ENCODE measurements at regions not wholly inside any gene's neighbourhood (a gene's known extent, or its start where the extent isn't known, plus 50 kb on each side); places are given as distances from the start of the nearest gene placed in this dataset.

GRCh38 chr9:109843641-109844040 is 63.6 kb downstream of the PALM2AKAP2 start:
- Histone ChIP-seq H2AFZ (ENCODE audit: low read length) (no peak overlapping the region), H3K4me1 (ENCODE audit: insufficient read depth, low read length) (no peaks in the 10 kb centered on the region), H3K27ac (ENCODE audit: extremely low read length, insufficient read depth, low read length) (no peak overlapping the region), H3K4me3 (replicated peaks in 1 of 3; ENCODE audit: insufficient read depth in 1 of 3, low read depth in 2 of 3, low read length in 3 of 3) (no peak overlapping the region), H3K36me3 (replicated peaks in 1 of 2; ENCODE audit: control insufficient read depth in 1 of 2, insufficient read depth in 2 of 2, low read length in 2 of 2) (no peaks in the 10 kb centered on the region), H3K4me2 (ENCODE audit: low read depth, low read length) (no peak overlapping the region), H3K27me3 (ENCODE audit: control insufficient read depth in 1 of 2, insufficient read depth in 2 of 2, low read length in 2 of 2) (no peaks in the 10 kb centered on the region), H3K79me2 (ENCODE audit: insufficient read depth, low read length) (no peaks in the 10 kb centered on the region), H3K9ac (ENCODE audit: insufficient read depth, low read depth, low read length) (no peak overlapping the region), H4K20me1 (ENCODE audit: insufficient read depth, low read length) (no peaks in the 10 kb centered on the region), H3K9me3 (ENCODE audit: low read length) (no peaks in the 10 kb centered on the region)
- in situ Hi-C loops (cut with HindIII; ENCODE audit: extremely low pct_ligation_motif_present, low pct_unique_long_range_greater_than_20kb) (no loop called here), intact Hi-C loops (cut with micrococcal nuclease; ENCODE audit: unreplicated experiment) (no loop called here)
- 45% methylated on average over 11 of the region's 11 CpGs for WGBS (ENCODE audit: low lambda C conversion rate)
- POLR2A ChIA-PET: no interaction called here
- DNase-seq (ENCODE audit: low spot score) (no peak), FAIRE-seq (no peak), ATAC-seq (no peak)
- BruUV-seq (replicated peaks): no TSS peak
- TF ChIP-seq ZBTB38 (CRISPR knock-in tag; IDR thresholded peaks at IDR 0.05): no peak
- TF ChIP-seq ATF7-NPFF (CRISPR knock-in tag; IDR thresholded peaks at IDR 0.05; ENCODE audit: low read depth): no peak
- no peak for TF ChIP-seq ZNF441 (CRISPR knock-in tag; IDR thresholded peaks at IDR 0.05; ENCODE audit: borderline replicate concordance)
- TF ChIP-seq CTCF (CRISPR knock-in tag; IDR thresholded peaks at IDR 0.05): no peak
- no peak for TF ChIP-seq KMT2B (CRISPR knock-in tag; IDR thresholded peaks at IDR 0.05)
- no peak for TF ChIP-seq ZNF292 (CRISPR knock-in tag; IDR thresholded peaks at IDR 0.05; ENCODE audit: borderline replicate concordance, low read depth)
- TF ChIP-seq, protein P1, sequence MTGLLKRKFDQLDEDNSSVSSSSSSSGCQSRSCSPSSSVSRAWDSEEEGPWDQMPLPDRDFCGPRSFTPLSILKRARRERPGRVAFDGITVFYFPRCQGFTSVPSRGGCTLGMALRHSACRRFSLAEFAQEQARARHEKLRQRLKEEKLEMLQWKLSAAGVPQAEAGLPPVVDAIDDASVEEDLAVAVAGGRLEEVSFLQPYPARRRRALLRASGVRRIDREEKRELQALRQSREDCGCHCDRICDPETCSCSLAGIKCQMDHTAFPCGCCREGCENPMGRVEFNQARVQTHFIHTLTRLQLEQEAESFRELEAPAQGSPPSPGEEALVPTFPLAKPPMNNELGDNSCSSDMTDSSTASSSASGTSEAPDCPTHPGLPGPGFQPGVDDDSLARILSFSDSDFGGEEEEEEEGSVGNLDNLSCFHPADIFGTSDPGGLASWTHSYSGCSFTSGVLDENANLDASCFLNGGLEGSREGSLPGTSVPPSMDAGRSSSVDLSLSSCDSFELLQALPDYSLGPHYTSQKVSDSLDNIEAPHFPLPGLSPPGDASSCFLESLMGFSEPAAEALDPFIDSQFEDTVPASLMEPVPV (CRISPR knock-in tag; IDR thresholded peaks at IDR 0.05): no peak
- TF ChIP-seq, protein P2, sequence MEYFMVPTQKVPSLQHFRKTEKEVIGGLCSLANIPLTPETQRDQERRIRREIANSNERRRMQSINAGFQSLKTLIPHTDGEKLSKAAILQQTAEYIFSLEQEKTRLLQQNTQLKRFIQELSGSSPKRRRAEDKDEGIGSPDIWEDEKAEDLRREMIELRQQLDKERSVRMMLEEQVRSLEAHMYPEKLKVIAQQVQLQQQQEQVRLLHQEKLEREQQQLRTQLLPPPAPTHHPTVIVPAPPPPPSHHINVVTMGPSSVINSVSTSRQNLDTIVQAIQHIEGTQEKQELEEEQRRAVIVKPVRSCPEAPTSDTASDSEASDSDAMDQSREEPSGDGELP (IDR thresholded peaks at IDR 0.05; ENCODE audit: borderline replicate concordance, low read depth): no peak
- no peak for TF ChIP-seq PHB2 (IDR thresholded peaks at IDR 0.05; ENCODE audit: partially characterized antibody)
- TF ChIP-seq SMARCE1 (IDR thresholded peaks at IDR 0.05; ENCODE audit: borderline replicate concordance): no peak
- TF ChIP-seq ZNF282 (IDR thresholded peaks at IDR 0.05; ENCODE audit: partially characterized antibody): no peak
- no peak for TF ChIP-seq ZNF781 (CRISPR knock-in tag; IDR thresholded peaks at IDR 0.05; ENCODE audit: borderline replicate concordance, not compliant biosample characterization)
- TF ChIP-seq ZNF761 (CRISPR knock-in tag; conservative IDR thresholded peaks at IDR 0.05): no peak
- TF ChIP-seq MEF2D (CRISPR knock-in tag; IDR thresholded peaks at IDR 0.05): no peak
- CTCF ChIA-PET (ENCODE audit: low intra/inter-chr PET ratio, low total read pairs): no interaction called here
